Large intestine (tissue), 3 donors: ENCODE measurements at regions not wholly inside any gene's neighbourhood (a gene's known extent, or its start where the extent isn't known, plus 50 kb on each side); places are given as distances from the start of the nearest gene placed in this dataset.

Experiments
- DNase-seq, 2 donors: peaks; one replicate each; pipeline versions ENCODE4 v3.0.0 to v3.0.0-alpha.2; 2013
- H3K27ac ChIP-seq: one replicate; pipeline ENCODE4 v1.5.1; 2013; ENCODE audit warnings: low read length
- H3K27me3 ChIP-seq: 2 replicates; pipeline ENCODE4 v1.6.1; 2013; ENCODE audit warnings: low read length; ENCODE audit not compliant: control insufficient read depth, insufficient read depth
- H3K36me3 ChIP-seq: 2 replicates; pipeline ENCODE4 v1.6.1; 2013; ENCODE audit warnings: low read length; ENCODE audit not compliant: control insufficient read depth, insufficient read depth
- H3K4me1 ChIP-seq: one replicate; pipeline ENCODE4 v1.6.1; 2013; ENCODE audit warnings: low read length; ENCODE audit not compliant: control insufficient read depth, insufficient read depth
- H3K4me3 ChIP-seq: one replicate; pipeline ENCODE4 v1.5.1; 2013; ENCODE audit warnings: low read length
- H3K9me3 ChIP-seq: one replicate; pipeline ENCODE4 v1.6.1; 2013; ENCODE audit warnings: mild to moderate bottlenecking, low read depth, low read length, moderate library complexity; ENCODE audit not compliant: control insufficient read depth
- WGBS: methylation state at CpG from one replicate; pipeline ENCODE4 v1.1.5; 2013; ENCODE audit warnings: low lambda C conversion rate; ENCODE audit not compliant: insufficient coverage; 5-methylcytosine and 5-hydroxymethylcytosine counted together

GRCh38 chr13:84831666-84832657 lies 949.7 kb upstream of the SLITRK1 start:
- WGBS = no CpG with 5 or more reads among the region's 27 CpGs
- no peaks in the 10 kb centered on the region for H3K9me3 ChIP-seq
- H3K27ac ChIP-seq = no peak overlapping the region
- H3K27me3 ChIP-seq = no peaks in the 10 kb centered on the region
- H3K4me1 ChIP-seq = no peaks in the 10 kb centered on the region
- H3K4me3 ChIP-seq = no peak overlapping the region
- no peaks in the 10 kb centered on the region for H3K36me3 ChIP-seq
- peak in 1 of 2 donors; percentile 1 for DNase-seq

- Histone ChIP-seq H3K27me3 (no peaks in the 10 kb centered on the region), H3K9me3 (no peaks in the 10 kb centered on the region), H3K4me3 (no peak overlapping the region), H3K36me3 (no peaks in the 10 kb centered on the region), H3K27ac (no peak overlapping the region), H3K4me1 (no peaks in the 10 kb centered on the region)
- WGBS = 80% methylated on average over 1 of the region's 1 CpG
- no peak for DNase-seq
These were observed 941.3 kb upstream of the SLITRK1 start for GRCh38 chr13:84823528-84823927.

GRCh38 chr13:84821261-84821660 lies 939.0 kb upstream of the SLITRK1 start:
- Histone ChIP-seq H3K9me3 (no peaks in the 10 kb centered on the region), H3K4me1 (no peaks in the 10 kb centered on the region), H3K4me3 (no peak overlapping the region), H3K27me3 (no peaks in the 10 kb centered on the region), H3K36me3 (no peaks in the 10 kb centered on the region), H3K27ac (no peak overlapping the region)
- DNase-seq = no peak
- 60% methylated on average over 1 of the region's 3 CpGs for WGBS

GRCh38 chr13:84816567-84817105 lies 934.4 kb upstream of the SLITRK1 start:
- no peak overlapping the region for H3K27ac ChIP-seq
- H3K36me3 ChIP-seq = no peaks in the 10 kb centered on the region
- no CpG with 5 or more reads among the region's 4 CpGs for WGBS
- no peaks in the 10 kb centered on the region for H3K27me3 ChIP-seq
- H3K4me3 ChIP-seq = no peak overlapping the region
- no peak for DNase-seq
- H3K9me3 ChIP-seq = no peaks in the 10 kb centered on the region
- H3K4me1 ChIP-seq = no peaks in the 10 kb centered on the region

GRCh38 chr13:84812789-84813188 lies 930.5 kb upstream of the SLITRK1 start:
- Histone ChIP-seq H3K4me1 (no peaks in the 10 kb centered on the region), H3K4me3 (no peak overlapping the region), H3K9me3 (no peaks in the 10 kb centered on the region), H3K27me3 (no peaks in the 10 kb centered on the region), H3K27ac (no peak overlapping the region), H3K36me3 (no peaks in the 10 kb centered on the region)
- DNase-seq = no peak
- WGBS = 90% methylated on average over 2 of the region's 3 CpGs

- WGBS = no CpG with 5 or more reads among the region's 2 CpGs
- Histone ChIP-seq H3K36me3 (no peaks in the 10 kb centered on the region), H3K27me3 (no peaks in the 10 kb centered on the region), H3K4me1 (no peaks in the 10 kb centered on the region), H3K4me3 (no peak overlapping the region), H3K27ac (no peak overlapping the region), H3K9me3 (no peaks in the 10 kb centered on the region)
- no peak for DNase-seq
These were observed 929.8 kb upstream of the SLITRK1 start for GRCh38 chr13:84812078-84812477.

GRCh38 chr13:84810781-84811180 lies 928.5 kb upstream of the SLITRK1 start:
- 54% methylated on average over 4 of the region's 4 CpGs for WGBS
- no peaks in the 10 kb centered on the region for H3K4me1 ChIP-seq
- no peaks in the 10 kb centered on the region for H3K36me3 ChIP-seq
- DNase-seq = no peak
- no peak overlapping the region for H3K4me3 ChIP-seq
- H3K27me3 ChIP-seq = no peaks in the 10 kb centered on the region
- H3K27ac ChIP-seq = no peak overlapping the region
- no peaks in the 10 kb centered on the region for H3K9me3 ChIP-seq

- H3K4me1 ChIP-seq = no peaks in the 10 kb centered on the region
- no peak for DNase-seq
- no peak overlapping the region for H3K4me3 ChIP-seq
- no peaks in the 10 kb centered on the region for H3K9me3 ChIP-seq
- H3K27me3 ChIP-seq = no peaks in the 10 kb centered on the region
- H3K27ac ChIP-seq = no peak overlapping the region
- no peaks in the 10 kb centered on the region for H3K36me3 ChIP-seq
These were observed 919.8 kb upstream of the SLITRK1 start for GRCh38 chr13:84802073-84802472.

- no CpG with 5 or more reads among the region's 1 CpG for WGBS
These were observed 902.3 kb upstream of the SLITRK1 start for GRCh38 chr13:84784443-84785153.

GRCh38 chr13:84777316-84777715 lies 895.0 kb upstream of the SLITRK1 start:
- Histone ChIP-seq H3K27me3 (no peaks in the 10 kb centered on the region), H3K9me3 (no peaks in the 10 kb centered on the region), H3K4me1 (no peaks in the 10 kb centered on the region), H3K4me3 (no peak overlapping the region), H3K27ac (no peak overlapping the region), H3K36me3 (no peaks in the 10 kb centered on the region)
- peak; percentile 7 to 62 for DNase-seq
- 60% methylated on average over 2 of the region's 4 CpGs for WGBS

More at GRCh38 chr13:84784443-84785153, 902.3 kb upstream of the SLITRK1 start:
- Histone ChIP-seq H3K4me1 (no peaks in the 10 kb centered on the region), H3K27me3 (no peaks in the 10 kb centered on the region), H3K36me3 (no peaks in the 10 kb centered on the region), H3K4me3 (no peak overlapping the region), H3K27ac (no peak overlapping the region), H3K9me3 (no peaks in the 10 kb centered on the region)
- no peak for DNase-seq
